H9 (cell line): ENCODE measurements at regions not wholly inside any gene's neighbourhood (a gene's known extent, or its start where the extent isn't known, plus 50 kb on each side); places are given as distances from the start of the nearest gene placed in this dataset.

Experiments
- DNase-seq: peaks from one replicate; pipeline ENCODE4 v3.0.0-alpha.2; 2017
- H2AFZ ChIP-seq: one replicate; pipeline ENCODE4 v1.6.1; 2013; ENCODE audit warnings: mild to moderate bottlenecking, low read length, control low read depth, moderate library complexity
- H2AK5ac ChIP-seq: 2 replicates; pipeline ENCODE4 v1.6.1; 2013; ENCODE audit warnings: low read length, control low read depth, mixed read lengths; ENCODE audit not compliant: insufficient read length
- H2BK120ac ChIP-seq: one replicate; pipeline ENCODE4 v1.6.1; 2013; ENCODE audit warnings: low read depth, mild to moderate bottlenecking, low read length, control low read depth, inconsistent platforms; ENCODE audit not compliant: poor library complexity, severe bottlenecking
- H2BK12ac ChIP-seq: 2 replicates; pipeline ENCODE4 v1.6.1; 2013; ENCODE audit warnings: low read length, control low read depth, mixed read lengths, low read depth; ENCODE audit not compliant: insufficient read length
- H2BK15ac ChIP-seq: 2 replicates; pipeline ENCODE4 v1.6.1; 2013; ENCODE audit warnings: low read depth, low read length, control low read depth
- H2BK20ac ChIP-seq: one replicate; pipeline ENCODE4 v1.6.1; 2013; ENCODE audit warnings: low read depth, mild to moderate bottlenecking, low read length, control low read depth, inconsistent platforms; ENCODE audit not compliant: poor library complexity, severe bottlenecking
- H2BK5ac ChIP-seq: 2 replicates; pipeline ENCODE4 v1.6.1; 2013; ENCODE audit warnings: low read length, control low read depth, mixed read lengths; ENCODE audit not compliant: insufficient read length
- H3K14ac ChIP-seq: 2 replicates; pipeline ENCODE4 v1.6.1; 2013; ENCODE audit warnings: low read length, control low read depth; ENCODE audit not compliant: insufficient read depth
- H3K18ac ChIP-seq: 2 replicates; pipeline ENCODE4 v1.6.1; 2013; ENCODE audit warnings: low read depth, mild to moderate bottlenecking, mixed read lengths, low read length, control low read depth; ENCODE audit not compliant: insufficient read length
- H3K23ac ChIP-seq: 2 replicates; pipeline ENCODE4 v1.6.1; 2013; ENCODE audit warnings: low read length, control low read depth, mixed read lengths, low read depth; ENCODE audit not compliant: insufficient read length
- H3K23me2 ChIP-seq: 2 replicates; pipeline ENCODE4 v1.6.1; 2013; ENCODE audit warnings: low read depth, mild to moderate bottlenecking, mixed read lengths, low read length, control low read depth; ENCODE audit not compliant: insufficient read length, poor library complexity, severe bottlenecking
- H3K27ac ChIP-seq: 2 replicates; pipeline ENCODE4 v1.5.1; 2013; ENCODE audit warnings: low read length, control low read depth, mixed read lengths, low read depth; ENCODE audit not compliant: insufficient read length
- H3K27me3 ChIP-seq: 2 replicates; pipeline ENCODE4 v1.6.1; 2013; ENCODE audit warnings: low read length, control low read depth, inconsistent platforms; ENCODE audit not compliant: insufficient read depth
- H3K4ac ChIP-seq: 2 replicates; pipeline ENCODE4 v1.6.1; 2013; ENCODE audit warnings: low read depth, mild to moderate bottlenecking, control low read depth, inconsistent platforms, low read length, moderate library complexity
- H3K4me1 ChIP-seq: 2 replicates; pipeline ENCODE4 v1.6.1; 2013; ENCODE audit warnings: low read length, control low read depth, inconsistent platforms; ENCODE audit not compliant: insufficient read depth
- H3K4me2 ChIP-seq: 2 replicates; pipeline ENCODE4 v1.6.1; 2013; ENCODE audit warnings: low read length, control low read depth, mixed read lengths; ENCODE audit not compliant: insufficient read length, insufficient read depth
- H3K56ac ChIP-seq: 2 replicates; pipeline ENCODE4 v1.6.1; 2013; ENCODE audit warnings: low read depth, mild to moderate bottlenecking, mixed read lengths, low read length, control low read depth; ENCODE audit not compliant: insufficient read length
- H3K79me1 ChIP-seq: 2 replicates; pipeline ENCODE4 v1.6.1; 2013; ENCODE audit warnings: low read depth, mild to moderate bottlenecking, moderate library complexity, low read length, control low read depth, inconsistent platforms; ENCODE audit not compliant: insufficient read depth, poor library complexity, severe bottlenecking
- H3K79me2 ChIP-seq: 2 replicates; pipeline ENCODE4 v1.6.1; 2013; ENCODE audit warnings: low read length, control low read depth, inconsistent platforms; ENCODE audit not compliant: insufficient read depth
- H3K9ac ChIP-seq: 2 replicates; pipeline ENCODE4 v1.6.1; 2013; ENCODE audit warnings: low read length, control low read depth, mixed read lengths; ENCODE audit not compliant: insufficient read length; ENCODE audit errors: extremely low read depth
- H3K9me3 ChIP-seq: one replicate; pipeline ENCODE4 v1.6.1; 2013; ENCODE audit warnings: low read depth, low read length, inconsistent platforms; ENCODE audit not compliant: control insufficient read depth
- H3T11ph ChIP-seq: one replicate; pipeline ENCODE4 v1.6.1; 2013; ENCODE audit warnings: mild to moderate bottlenecking, low read length, control low read depth, inconsistent platforms
- H4K20me1 ChIP-seq: one replicate; pipeline ENCODE4 v1.6.1; 2013; ENCODE audit not compliant: control insufficient read depth, insufficient read length, insufficient read depth
- H4K5ac ChIP-seq: 2 replicates; pipeline ENCODE4 v1.6.1; 2013; ENCODE audit warnings: low read depth, mild to moderate bottlenecking, mixed read lengths, low read length, control low read depth; ENCODE audit not compliant: insufficient read length
- H4K8ac ChIP-seq: replicated peaks from 2 replicates; pipeline ENCODE4 v1.6.1; 2013; ENCODE audit warnings: low read length, control low read depth, mixed read lengths, low read depth; ENCODE audit not compliant: insufficient read length
- H4K91ac ChIP-seq: 2 replicates; pipeline ENCODE4 v1.6.1; 2013; ENCODE audit warnings: low read depth, mild to moderate bottlenecking, moderate library complexity, mixed read lengths, low read length, control low read depth; ENCODE audit not compliant: insufficient read length
- H3K27ac Mint-ChIP-seq, 3 experiments: 2 replicates in 2 of 3; 3 replicates in 1 of 3; pipeline ENCODE4 v1.8.0; 2020 to 2021; ENCODE audit warnings: mixed read lengths in 3 of 3, mild to moderate bottlenecking in 1 of 3, moderate library complexity in 1 of 3
- H3K27me3 Mint-ChIP-seq: 2 replicates; pipeline ENCODE4 v1.8.0; 2021; ENCODE audit warnings: low read depth, mild to moderate bottlenecking, moderate library complexity, mixed read lengths
- H3K36me3 Mint-ChIP-seq, 3 experiments: 2 replicates in 2 of 3; 3 replicates in 1 of 3; pipeline ENCODE4 v1.8.0; 2020 to 2021; ENCODE audit warnings: low read depth in 3 of 3, mixed read lengths in 3 of 3; ENCODE audit not compliant: insufficient read depth in 1 of 3
- H3K4me1 Mint-ChIP-seq, 2 experiments: 2 replicates each; pipeline ENCODE4 v1.8.0; 2020; ENCODE audit warnings: mixed read lengths in 2 of 2
- H3K4me3 Mint-ChIP-seq, 2 experiments: 2 replicates in 1 of 2; 3 replicates in 1 of 2; pipeline ENCODE4 v1.8.0; 2020 to 2021; ENCODE audit warnings: mild to moderate bottlenecking in 2 of 2, mixed read lengths in 2 of 2, moderate library complexity in 1 of 2
- H3K9me3 Mint-ChIP-seq, 2 experiments: 2 replicates in 1 of 2; 3 replicates in 1 of 2; pipeline ENCODE4 v1.8.0; 2020; ENCODE audit warnings: mild to moderate bottlenecking in 2 of 2, mixed read lengths in 2 of 2, moderate library complexity in 1 of 2
- CTCF ChIP-seq: fragments of 200-600 bp; sonication (generic); conservative IDR thresholded peaks from 3 replicates; pipeline ENCODE4 v1.8.0; 2021; ENCODE audit warnings: antibody characterized with exemption, mild to moderate bottlenecking
- WGBS: extraction: QIAGEN DNeasy Blood & Tissue Kit; methylation state at CpG from one replicate; pipeline ENCODE4 v1.1.7; 2013; ENCODE audit warnings: missing lambda C conversion rate, low lambda C conversion rate, mixed read lengths; ENCODE audit not compliant: insufficient read length; ENCODE audit errors: extremely low coverage; 5-methylcytosine and 5-hydroxymethylcytosine counted together

GRCh38 chr5:179421144-179421901 lies 76.1 kb upstream of the ADAMTS2 start:
- no peak overlapping the region for H3K4ac ChIP-seq
- no peaks in the 10 kb centered on the region for H3K27me3 ChIP-seq
- no peak overlapping the region for H2BK120ac ChIP-seq
- H3K56ac ChIP-seq = no peak overlapping the region
- H3K27ac ChIP-seq = no peak overlapping the region
- H3K9ac ChIP-seq = no peak overlapping the region
- H3K23me2 ChIP-seq = no peaks in the 10 kb centered on the region
- no peaks in the 10 kb centered on the region for H3K4me1 ChIP-seq
- Mint-ChIP-seq H3K27ac (no peak overlapping the region), H3K36me3 (no peaks in the 10 kb centered on the region), H3K9me3 (peaks cover 0 to 4% of the 10 kb centered on the region in 2 experiments; a peak in 1 of 5 replicates), H3K4me3 (no peak overlapping the region), H3K27me3 (peaks cover 6% of the 10 kb centered on the region), H3K4me1 (peaks cover 5 to 9% of the 10 kb centered on the region in 2 experiments)
- H2BK12ac ChIP-seq = no peak overlapping the region
- no peak overlapping the region for H4K91ac ChIP-seq
- no peaks in the 10 kb centered on the region for H3K79me1 ChIP-seq
- H3K23ac ChIP-seq = no peak overlapping the region
- H3K4me2 ChIP-seq = no peak overlapping the region
- TF ChIP-seq CTCF = no peak
- no CpG with 5 or more reads among the region's 15 CpGs for WGBS
- H4K8ac ChIP-seq = no peak overlapping the region
- H3K79me2 ChIP-seq = no peaks in the 10 kb centered on the region
- H3T11ph ChIP-seq = no peak overlapping the region
- DNase-seq = no peak
- H3K14ac ChIP-seq = no peak overlapping the region
- H2AFZ ChIP-seq = no peak overlapping the region
- no peak overlapping the region for H2BK5ac ChIP-seq
- no peaks in the 10 kb centered on the region for H3K9me3 ChIP-seq
- H3K18ac ChIP-seq = no peak overlapping the region
- no peak overlapping the region for H2BK20ac ChIP-seq
- H2AK5ac ChIP-seq = no peak overlapping the region
- H4K5ac ChIP-seq = no peak overlapping the region
- H2BK15ac ChIP-seq = no peak overlapping the region
- H4K20me1 ChIP-seq = no peaks in the 10 kb centered on the region
